Tibial nerve (tissue), 4 donors: ENCODE measurements at regions not wholly inside any gene's neighbourhood (a gene's known extent, or its start where the extent isn't known, plus 50 kb on each side); places are given as distances from the start of the nearest gene placed in this dataset.

Experiments used
- EP300 ChIP-seq, 2 donors: sonication (generic); formaldehyde crosslinking; IDR thresholded peaks; one replicate each; pipeline ENCODE4 v1.6.1; 2017; ENCODE audit warnings: antibody characterized with exemption in 2 of 2, mild to moderate bottlenecking in 1 of 2
- POLR2A ChIP-seq, 2 donors: fragments of 450-650 bp; IDR thresholded peaks; one replicate each; pipeline ENCODE4 v1.6.1; 2017; ENCODE audit warnings: antibody characterized with exemption in 2 of 2, mild to moderate bottlenecking in 2 of 2, moderate library complexity in 2 of 2
- TF ChIP-seq, protein P1 (sequence below), 5 experiments: fragments of 200-600 bp in 3 of 5; fragments of 450-650 bp in 2 of 5; sonication (generic) in 3 of 5; IDR thresholded peaks; one replicate each; pipeline ENCODE4 v1.5.1; 2016 to 2019; ENCODE audit warnings: antibody characterized with exemption in 5 of 5, mild to moderate bottlenecking in 3 of 5, moderate library complexity in 2 of 5

DNA sequence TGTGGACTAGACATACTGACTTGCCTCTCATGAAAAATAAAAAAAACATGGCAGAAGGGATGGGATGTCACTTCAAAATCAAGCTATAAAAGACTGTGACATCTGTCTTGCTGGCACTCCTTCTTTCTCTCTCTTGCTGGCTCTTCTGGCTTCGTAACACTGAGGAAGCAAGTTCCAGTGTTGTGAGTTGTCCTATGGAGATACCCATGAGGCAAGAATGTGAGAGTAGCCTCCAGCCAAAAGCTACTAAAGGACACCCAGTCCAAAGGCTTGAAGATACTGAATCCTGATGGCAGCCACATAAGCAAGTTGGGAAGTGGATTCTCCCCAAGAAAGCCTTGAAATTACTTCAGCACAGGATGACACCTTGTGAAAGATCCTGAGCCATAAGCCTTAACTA is 376.1 kb upstream of the TMEFF2 start:
- TF ChIP-seq POLR2A (IDR thresholded peaks at IDR 0.05) (no peak), EP300 (IDR thresholded peaks at IDR 0.05) (no peak)
- TF ChIP-seq, protein P1, sequence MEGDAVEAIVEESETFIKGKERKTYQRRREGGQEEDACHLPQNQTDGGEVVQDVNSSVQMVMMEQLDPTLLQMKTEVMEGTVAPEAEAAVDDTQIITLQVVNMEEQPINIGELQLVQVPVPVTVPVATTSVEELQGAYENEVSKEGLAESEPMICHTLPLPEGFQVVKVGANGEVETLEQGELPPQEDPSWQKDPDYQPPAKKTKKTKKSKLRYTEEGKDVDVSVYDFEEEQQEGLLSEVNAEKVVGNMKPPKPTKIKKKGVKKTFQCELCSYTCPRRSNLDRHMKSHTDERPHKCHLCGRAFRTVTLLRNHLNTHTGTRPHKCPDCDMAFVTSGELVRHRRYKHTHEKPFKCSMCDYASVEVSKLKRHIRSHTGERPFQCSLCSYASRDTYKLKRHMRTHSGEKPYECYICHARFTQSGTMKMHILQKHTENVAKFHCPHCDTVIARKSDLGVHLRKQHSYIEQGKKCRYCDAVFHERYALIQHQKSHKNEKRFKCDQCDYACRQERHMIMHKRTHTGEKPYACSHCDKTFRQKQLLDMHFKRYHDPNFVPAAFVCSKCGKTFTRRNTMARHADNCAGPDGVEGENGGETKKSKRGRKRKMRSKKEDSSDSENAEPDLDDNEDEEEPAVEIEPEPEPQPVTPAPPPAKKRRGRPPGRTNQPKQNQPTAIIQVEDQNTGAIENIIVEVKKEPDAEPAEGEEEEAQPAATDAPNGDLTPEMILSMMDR (IDR thresholded peaks at IDR 0.05) = no peak
